ENCODE measurements at regions not wholly inside any gene's neighbourhood (a gene's known extent, or its start where the extent isn't known, plus 50 kb on each side); places are given as distances from the start of the nearest gene placed in this dataset.
"Not testable (repeated sequence)": the region's sequence is repeated elsewhere in the genome, so short reads cannot be mapped to it uniquely, and the experiment has no call there.

- DNase-seq, result no peak
These were observed 157.3 kb upstream of the TMEM132C start for GRCh38 chr12:128109636-128110035.

GRCh38 chr12:128111333-128111732 is 155.6 kb upstream of the TMEM132C start:
- no peak for DNase-seq

- no peak for DNase-seq
These were observed 155.0 kb upstream of the TMEM132C start for GRCh38 chr12:128111951-128112350.

GRCh38 chr12:128113250-128113649 is 153.7 kb upstream of the TMEM132C start:
- DNase-seq, result not testable (repeated sequence)

DNA sequence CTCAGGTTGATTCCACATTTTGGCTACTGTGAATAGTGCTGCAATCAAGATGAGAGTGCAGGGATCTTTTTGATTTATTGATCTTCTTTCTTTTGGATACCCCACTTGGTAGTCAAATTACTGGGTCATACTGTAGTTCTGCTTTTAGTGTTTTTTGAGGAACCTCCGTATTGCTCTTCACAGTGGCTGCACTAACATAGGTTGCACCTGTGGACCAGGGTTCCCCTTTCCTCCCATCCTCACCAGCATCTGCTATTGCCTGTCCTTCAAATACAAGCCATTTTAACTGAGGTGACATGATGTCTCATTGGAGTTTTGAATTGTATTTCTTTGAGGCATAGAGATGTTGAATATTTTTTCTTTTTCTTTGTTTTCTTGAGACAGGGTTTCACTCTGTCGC is 152.5 kb upstream of the TMEM132C start:
- no peak for DNase-seq

DNA sequence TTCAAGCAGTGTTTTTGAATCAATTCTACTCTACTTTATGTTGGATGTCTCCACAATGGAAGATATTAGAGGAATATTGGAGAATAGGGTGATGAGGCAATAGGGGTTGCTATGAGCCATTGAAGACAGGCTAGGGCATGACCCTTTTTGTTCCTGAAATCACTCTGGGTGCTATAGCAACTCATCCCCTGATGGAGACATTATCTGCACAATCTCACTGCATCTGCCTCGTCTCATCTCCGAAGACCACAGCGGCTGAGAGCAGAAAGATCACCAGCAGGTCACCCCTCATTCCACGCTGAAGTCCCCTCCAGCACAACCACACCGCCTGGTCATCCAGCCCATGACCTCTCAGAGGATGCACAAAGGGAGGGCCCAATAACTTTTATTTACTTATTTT is 150.4 kb upstream of the TMEM132C start:
- no peak for DNase-seq

GRCh38 chr12:128120035-128120434 is 146.9 kb upstream of the TMEM132C start:
- no peak for DNase-seq

DNA sequence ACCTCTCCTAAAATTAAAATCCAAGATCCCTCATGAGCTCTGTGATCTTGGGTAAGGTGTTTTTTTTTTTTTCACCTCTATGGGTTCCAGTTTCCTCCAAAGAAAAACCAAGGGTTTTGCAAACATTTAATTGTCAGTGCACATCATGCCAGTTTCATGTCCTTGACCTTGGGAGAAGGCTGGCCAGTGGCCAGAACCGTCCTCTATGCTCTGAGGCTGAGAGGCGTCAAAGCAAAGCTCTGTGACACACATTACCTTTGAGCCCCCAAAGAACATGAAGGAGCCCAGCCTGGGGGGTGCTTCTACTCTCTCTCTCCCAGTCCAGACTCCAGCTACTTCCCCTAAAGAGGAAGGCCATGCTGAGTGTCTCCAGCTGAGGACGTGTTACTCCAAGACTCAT is 145.5 kb upstream of the TMEM132C start:
- DNase-seq, result no peak

GRCh38 chr12:128123096-128123495 is 143.9 kb upstream of the TMEM132C start:
- no peak for DNase-seq

GRCh38 chr12:128131955-128132354 is 135.0 kb upstream of the TMEM132C start:
- no peak for DNase-seq

DNA sequence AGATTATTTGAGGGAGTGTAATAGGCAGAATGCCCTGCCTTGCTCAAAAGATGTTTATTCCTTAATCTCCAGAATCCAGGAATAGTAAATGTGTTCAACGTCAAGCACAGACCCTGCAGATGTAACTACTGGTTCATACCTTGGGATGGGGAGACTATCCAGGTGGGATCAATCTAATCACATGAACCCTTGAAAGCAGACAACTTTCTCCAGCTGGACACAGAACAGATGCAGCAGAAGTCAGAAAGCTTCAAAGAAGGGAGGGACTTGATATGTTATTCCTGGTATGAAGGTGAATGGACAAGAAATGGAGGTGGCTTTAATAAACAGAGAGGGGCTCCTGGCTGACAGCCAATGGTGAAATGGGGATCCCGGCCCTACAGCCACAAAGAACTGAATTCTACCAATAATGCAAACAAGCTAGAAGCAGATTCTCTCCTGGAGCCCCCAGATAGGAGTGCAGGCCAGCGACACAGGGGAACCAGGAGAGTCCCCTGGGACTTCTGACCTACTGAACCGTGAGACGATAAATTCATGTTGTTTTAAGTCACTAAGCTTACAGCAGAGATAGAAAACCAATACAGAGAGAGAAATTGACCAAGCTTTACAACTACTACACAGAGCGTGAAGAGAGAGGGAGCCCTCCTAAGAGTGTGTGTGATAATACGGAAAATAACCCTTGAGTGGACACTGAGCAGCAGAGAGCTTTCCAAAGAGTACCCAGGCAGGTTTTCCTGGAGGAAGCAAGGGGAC is 133.5 kb upstream of the TMEM132C start:
- no peak for DNase-seq

GRCh38 chr12:128137140-128137539 is 129.8 kb upstream of the TMEM132C start:
- no peak for DNase-seq

- DNase-seq, result no peak
These were observed 128.8 kb upstream of the TMEM132C start for GRCh38 chr12:128138125-128138524.

- DNase-seq, result no peak
These were observed 126.4 kb upstream of the TMEM132C start for GRCh38 chr12:128140551-128140950.

DNA sequence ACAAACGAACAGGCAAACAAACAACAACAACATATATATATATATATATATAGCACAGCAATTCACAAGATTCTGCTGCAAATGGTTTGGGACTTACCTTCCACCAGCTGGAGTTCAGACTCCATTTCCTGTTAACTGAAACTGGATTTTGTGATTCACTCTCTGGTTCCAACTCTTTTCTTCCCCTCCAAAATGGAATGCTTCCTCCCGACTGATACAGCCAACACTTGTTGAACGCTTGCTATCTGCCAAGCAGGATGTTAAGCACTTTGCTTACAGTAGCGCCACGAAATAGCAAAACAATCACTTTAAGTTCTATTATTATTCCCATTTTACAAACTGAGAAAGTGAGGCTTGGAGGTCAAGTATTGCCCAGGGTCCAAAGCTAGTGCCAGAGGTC is 116.0 kb upstream of the TMEM132C start:
- no peak for DNase-seq

DNA sequence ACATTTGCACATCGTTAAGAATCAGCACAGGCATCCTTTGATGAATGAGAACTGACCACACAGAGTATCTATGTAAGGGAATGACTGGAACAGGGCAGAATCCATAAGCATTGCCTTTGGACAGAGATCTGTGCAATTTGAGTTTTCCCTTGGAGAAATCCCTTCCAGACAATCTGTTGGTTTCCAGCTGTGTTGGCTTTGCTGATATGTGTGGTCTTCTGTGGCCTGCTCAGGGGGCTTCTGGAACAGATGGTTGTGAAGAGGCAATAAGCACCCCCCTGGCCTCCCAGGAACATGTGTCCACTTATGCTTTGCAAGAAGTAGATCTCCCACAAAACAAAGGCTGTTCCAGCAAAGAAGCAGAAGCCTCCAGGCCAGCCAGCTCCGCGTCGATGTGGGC is 111.4 kb upstream of the TMEM132C start:
- DNase-seq, result no peak

GRCh38 chr12:128163086-128163485 is 103.9 kb upstream of the TMEM132C start:
- DNase-seq, result no peak

- no peak for DNase-seq
These were observed 102.4 kb upstream of the TMEM132C start for GRCh38 chr12:128164533-128164932.

GRCh38 chr12:128165387-128165786 is 101.6 kb upstream of the TMEM132C start:
- no peak for DNase-seq

- DNase-seq, result no peak
These were observed 98.7 kb upstream of the TMEM132C start for GRCh38 chr12:128168273-128168672.

DNA sequence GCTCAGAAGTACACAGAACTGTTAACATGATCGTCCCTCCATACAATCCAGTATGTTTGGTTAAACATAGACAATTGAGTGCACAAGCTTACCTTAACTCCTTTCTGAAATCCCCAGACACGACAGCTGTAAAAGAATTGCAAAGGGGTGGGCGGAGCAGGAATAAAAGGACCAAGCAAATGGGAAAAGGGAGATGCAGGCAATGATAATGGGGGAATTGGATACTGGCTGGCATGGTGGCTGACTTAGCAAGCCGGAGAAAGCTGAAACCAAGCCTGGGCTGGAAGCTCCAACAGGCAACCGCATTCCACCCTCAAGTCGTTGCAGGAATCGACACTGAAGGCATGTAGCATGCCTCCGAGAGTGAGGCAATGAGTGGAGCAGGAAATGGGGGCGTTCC is 96.8 kb upstream of the TMEM132C start:
- no peak for DNase-seq

DNA sequence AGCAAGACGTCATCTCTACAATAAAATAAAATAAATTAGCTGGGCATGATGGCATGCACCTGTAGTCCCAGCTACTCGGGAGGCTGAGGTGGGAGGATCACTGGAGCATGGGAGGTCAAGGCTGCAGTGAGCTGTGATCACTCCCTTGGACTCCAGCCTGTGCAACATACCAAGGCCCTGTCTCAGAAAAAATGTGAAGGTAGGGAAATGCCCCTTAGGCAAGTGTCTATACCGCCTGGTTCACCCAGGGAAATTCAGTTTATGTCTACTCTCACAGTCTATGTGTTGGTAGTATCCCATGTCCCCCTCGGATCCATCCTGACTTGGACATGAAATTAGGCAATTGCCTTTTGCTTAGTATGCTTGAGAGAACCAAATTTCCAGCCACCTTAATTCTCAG is 88.4 kb upstream of the TMEM132C start:
- no peak for DNase-seq

GRCh38 chr12:128178966-128179365 is 88.0 kb upstream of the TMEM132C start:
- DNase-seq, result no peak

- no peak for DNase-seq
These were observed 86.8 kb upstream of the TMEM132C start for GRCh38 chr12:128180166-128180565.

DNA sequence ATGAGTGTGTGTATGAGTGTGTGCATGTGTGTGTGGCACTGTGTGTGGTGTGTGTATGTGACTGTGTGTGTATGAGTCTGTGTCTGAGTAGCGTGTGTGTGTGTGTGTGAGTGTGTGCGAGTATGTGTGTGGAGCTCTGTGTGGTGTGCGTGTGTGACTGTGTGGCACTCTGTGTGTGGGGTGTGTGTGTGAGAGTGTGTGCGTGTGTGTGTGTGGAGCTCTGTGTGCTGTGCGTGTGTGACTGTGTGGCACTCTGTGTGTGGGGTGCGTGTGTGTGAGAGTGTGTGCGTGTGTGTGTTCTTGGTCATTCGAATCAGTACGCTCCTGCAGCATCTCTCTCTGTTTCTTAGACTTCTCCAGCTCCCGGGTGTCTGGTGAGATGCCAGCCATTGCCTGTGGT is 76.9 kb upstream of the TMEM132C start:
- DNase-seq, result no peak

Data from activated CD8-positive, alpha-beta memory T cell treated with anti-CD3 and anti-CD28 coated beads, Interleukin-2, amount 50 U/mL, for 48 hours (primary cell).